OCI-M1 (cell line): ENCODE measurements at regions not wholly inside any gene's neighbourhood (a gene's known extent, or its start where the extent isn't known, plus 50 kb on each side); places are given as distances from the start of the nearest gene placed in this dataset.

Source experiments
- DNase-seq: peaks from one replicate; lab custom pipeline; 2025; lab: John Stamatoyannopoulos, UW

GRCh38 chr5:60185231-60186099 lies 291.9 kb upstream of the PDE4D start:
- peak; percentile 8 for DNase-seq

- no peak for DNase-seq
These were observed 291.1 kb upstream of the PDE4D start for GRCh38 chr5:60184606-60185005.

GRCh38 chr5:60183881-60184280 lies 290.4 kb upstream of the PDE4D start:
- no peak for DNase-seq

- DNase-seq, result no peak
These were observed 284.6 kb upstream of the PDE4D start for GRCh38 chr5:60178101-60178500.

- no peak for DNase-seq
These were observed 284.1 kb upstream of the PDE4D start for GRCh38 chr5:60177596-60177995.

GRCh38 chr5:60173667-60174066 lies 280.1 kb upstream of the PDE4D start:
- DNase-seq, result no peak

GRCh38 chr5:60163762-60164161 lies 270.2 kb upstream of the PDE4D start:
- no peak for DNase-seq

- DNase-seq, result no peak
These were observed 268.9 kb upstream of the PDE4D start for GRCh38 chr5:60162441-60162840.

GRCh38 chr5:60161340-60161934 lies 267.9 kb upstream of the PDE4D start:
- DNase-seq, result peak; percentile 69

- DNase-seq, result no peak
These were observed 255.6 kb upstream of the PDE4D start for GRCh38 chr5:60149081-60149480.

- no peak for DNase-seq
These were observed 254.8 kb upstream of the PDE4D start for GRCh38 chr5:60148366-60148765.

GRCh38 chr5:60147791-60148190 lies 254.3 kb upstream of the PDE4D start:
- no peak for DNase-seq

- DNase-seq, result peak; percentile 44
These were observed 250.5 kb upstream of the PDE4D start for GRCh38 chr5:60143942-60144549.

GRCh38 chr5:60141119-60141518 lies 247.6 kb upstream of the PDE4D start:
- no peak for DNase-seq

- no peak for DNase-seq
These were observed 243.3 kb upstream of the PDE4D start for GRCh38 chr5:60136841-60137240.

GRCh38 chr5:60131504-60131903 lies 238.0 kb upstream of the PDE4D start:
- no peak for DNase-seq

GRCh38 chr5:60125636-60126035 lies 232.1 kb upstream of the PDE4D start:
- no peak for DNase-seq

GRCh38 chr5:60102961-60103693 lies 209.6 kb upstream of the PDE4D start:
- DNase-seq, result peak; percentile 70

- no peak for DNase-seq
These were observed 208.0 kb upstream of the PDE4D start for GRCh38 chr5:60101573-60101972.

- DNase-seq, result no peak
These were observed 199.3 kb upstream of the PDE4D start for GRCh38 chr5:60092671-60093422.

GRCh38 chr5:60086583-60086982 lies 193.1 kb upstream of the PDE4D start:
- no peak for DNase-seq

GRCh38 chr5:60084226-60084625 lies 190.7 kb upstream of the PDE4D start:
- DNase-seq, result no peak
